HG02678 (cell line): ENCODE measurements at regions not wholly inside any gene's neighbourhood (a gene's known extent, or its start where the extent isn't known, plus 50 kb on each side); places are given as distances from the start of the nearest gene placed in this dataset.

Experiments used
- ATAC-seq: cut with Tn5 transposase; IDR thresholded peaks from one replicate; pipeline ENCODE4 v1.9.1; 2021; ENCODE audit warnings: mild to moderate bottlenecking, moderate library complexity; ENCODE audit not compliant: unreplicated experiment

DNA sequence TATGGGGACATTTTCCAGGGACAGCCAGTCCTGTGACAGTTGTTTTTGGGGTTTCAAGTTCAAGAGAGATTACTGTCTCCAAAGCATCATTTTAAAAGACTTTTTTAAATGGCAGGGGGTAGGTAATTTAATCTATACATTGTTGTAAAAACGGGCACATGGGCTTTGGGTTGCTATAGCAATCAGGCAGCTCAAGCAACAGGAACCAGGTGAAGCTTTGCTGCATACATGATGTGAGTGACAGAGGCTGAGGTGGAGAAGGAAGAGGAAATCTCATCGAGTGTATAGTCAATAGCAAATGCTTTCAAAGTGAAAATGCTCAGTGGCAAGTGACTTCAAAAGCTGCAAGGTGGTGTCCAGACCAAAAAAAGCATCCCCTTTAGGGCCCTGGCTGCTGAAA is 277.4 kb upstream of the JAG1 start:
- no peak for ATAC-seq

DNA sequence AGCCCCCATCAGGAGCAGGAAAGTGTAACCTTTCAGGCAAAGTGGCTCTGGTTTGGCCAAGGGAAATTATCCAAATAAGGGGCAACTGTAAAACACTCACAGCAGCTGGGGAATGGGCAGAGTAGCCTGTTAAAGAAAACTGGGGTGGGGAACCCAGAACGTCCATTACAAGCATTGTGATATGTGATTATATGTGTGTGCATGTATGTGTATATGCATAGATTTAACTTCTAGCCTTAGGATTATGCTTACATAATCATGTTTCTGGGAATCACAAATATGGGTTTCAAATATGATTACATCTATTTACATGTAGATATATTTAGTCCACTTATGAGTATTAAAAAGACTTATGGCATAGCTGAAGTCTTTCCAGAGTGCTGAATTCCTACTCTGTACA is 278.1 kb upstream of the JAG1 start:
- ATAC-seq: no peak

DNA sequence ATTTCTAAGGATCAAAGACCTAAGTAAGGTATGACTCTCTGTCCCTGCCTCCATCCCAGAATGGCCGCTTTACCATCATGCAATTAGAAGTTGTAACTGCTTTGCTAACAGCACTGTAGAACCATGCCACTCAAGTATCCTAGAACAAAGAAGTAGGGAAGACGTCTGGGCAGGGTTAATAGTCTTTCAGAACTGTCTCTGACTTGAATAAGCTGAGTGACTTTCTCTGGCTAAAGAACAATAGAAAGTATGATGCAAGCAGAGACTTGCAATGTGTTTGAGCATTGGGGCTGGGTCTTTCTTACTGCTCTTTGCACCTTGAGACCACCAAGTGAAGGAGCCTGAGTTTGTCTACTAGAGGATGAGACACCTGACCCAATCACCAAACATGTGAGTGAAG is 279.6 kb upstream of the JAG1 start:
- no peak for ATAC-seq

DNA sequence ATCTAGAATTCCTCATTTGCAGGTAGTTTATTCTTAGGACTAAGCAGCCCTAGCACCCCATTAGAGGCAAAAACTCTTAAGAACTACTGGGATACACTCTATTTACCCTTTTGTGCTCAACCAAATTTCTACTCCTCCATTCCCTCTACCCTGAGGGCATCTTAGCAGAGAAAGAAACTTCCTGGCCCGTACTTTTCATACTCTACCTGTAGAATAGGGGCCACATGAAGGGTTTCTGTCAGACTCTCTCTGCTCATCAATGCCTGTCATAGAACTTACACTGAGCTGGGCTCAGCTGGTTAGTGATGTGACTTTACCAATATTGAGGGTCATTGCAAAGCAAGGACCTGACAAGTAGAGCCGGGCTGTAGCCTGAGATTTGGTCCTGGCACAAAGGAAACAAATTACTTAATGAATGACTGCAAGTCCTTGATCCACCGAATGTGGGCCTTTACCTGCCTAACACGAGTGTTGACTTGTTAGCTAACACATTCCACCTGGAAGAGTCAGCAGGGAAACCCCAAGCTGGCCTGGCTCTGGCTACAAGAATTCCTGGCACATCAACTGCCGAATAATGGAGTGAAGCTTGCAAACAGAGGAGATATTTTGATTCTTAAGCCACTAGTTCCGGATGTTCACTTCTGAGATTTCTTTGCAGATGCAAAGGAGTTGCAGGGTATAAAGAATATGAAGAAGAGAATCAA is 280.5 kb upstream of the JAG1 start:
- no peak for ATAC-seq

GRCh38 chr20:10954908-10955580 is 281.2 kb upstream of the JAG1 start:
- ATAC-seq: no peak

DNA sequence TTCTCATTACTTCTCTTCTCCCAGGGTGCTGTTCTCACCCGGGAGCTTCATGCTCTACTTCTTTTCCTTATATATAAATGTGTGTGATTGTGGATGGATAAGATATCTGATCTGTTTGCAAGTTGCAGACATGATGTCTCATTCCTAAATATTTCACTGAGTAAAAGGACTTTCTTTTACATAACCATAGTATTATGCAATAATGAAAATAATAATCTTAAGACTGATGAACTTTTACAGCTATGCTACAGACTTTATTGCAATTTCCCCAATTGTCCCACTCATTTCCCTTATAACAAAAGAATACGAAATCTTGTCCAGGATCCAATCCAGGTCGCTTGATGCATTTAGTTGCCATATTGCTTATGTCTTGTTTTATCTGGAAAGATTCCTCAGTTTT is 284.5 kb upstream of the JAG1 start:
- no peak for ATAC-seq

GRCh38 chr20:10960416-10960815 is 286.6 kb upstream of the JAG1 start:
- no peak for ATAC-seq

DNA sequence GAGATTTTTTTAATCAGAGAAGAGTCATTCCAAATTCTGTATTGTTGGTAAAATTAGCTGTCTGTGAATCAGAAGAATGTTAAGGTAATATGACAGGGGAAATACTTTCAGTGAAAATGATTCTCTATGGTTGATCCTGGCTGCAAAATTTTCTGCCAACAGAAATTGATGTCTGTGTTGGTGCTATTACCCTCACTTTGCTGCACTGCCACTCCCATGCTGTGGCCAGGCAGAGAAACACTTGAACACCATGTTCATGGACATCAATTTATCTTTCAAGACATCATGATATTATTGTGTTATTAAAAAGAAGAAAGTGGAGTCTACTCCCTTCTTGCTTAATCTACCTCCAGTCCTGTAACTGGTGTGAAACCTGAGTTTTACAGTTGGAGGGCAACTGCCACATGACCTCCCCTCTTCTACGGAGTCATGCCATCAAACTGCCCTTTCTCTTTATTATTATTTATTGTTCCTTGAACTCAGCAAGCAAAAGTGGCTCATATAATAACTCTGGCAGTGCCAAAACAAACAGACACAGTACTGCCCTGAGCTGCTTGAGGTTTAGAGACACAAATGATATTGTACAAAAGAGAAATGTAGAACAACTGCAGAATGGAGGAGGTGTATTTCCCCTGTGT is 288.0 kb upstream of the JAG1 start:
- ATAC-seq: no peak

DNA sequence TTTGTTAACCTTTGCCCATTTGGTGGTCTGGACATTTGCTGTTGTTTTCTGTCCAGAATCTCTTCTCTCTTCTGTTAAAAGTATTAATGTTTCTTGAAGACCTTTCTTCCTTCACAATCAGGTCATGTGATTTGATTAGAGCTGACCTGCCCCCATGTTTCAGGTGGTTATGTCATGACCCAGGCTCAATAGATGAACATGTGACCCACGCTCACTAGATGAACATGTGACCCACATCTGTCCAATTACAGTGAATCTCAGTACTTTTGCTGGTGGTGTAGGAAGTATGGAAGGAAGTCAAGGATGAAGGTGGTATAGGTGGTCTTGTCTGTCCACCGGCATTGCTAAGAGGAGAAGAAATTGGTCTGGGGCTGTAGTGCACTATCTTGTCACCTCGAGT is 289.1 kb upstream of the JAG1 start:
- no peak for ATAC-seq

DNA sequence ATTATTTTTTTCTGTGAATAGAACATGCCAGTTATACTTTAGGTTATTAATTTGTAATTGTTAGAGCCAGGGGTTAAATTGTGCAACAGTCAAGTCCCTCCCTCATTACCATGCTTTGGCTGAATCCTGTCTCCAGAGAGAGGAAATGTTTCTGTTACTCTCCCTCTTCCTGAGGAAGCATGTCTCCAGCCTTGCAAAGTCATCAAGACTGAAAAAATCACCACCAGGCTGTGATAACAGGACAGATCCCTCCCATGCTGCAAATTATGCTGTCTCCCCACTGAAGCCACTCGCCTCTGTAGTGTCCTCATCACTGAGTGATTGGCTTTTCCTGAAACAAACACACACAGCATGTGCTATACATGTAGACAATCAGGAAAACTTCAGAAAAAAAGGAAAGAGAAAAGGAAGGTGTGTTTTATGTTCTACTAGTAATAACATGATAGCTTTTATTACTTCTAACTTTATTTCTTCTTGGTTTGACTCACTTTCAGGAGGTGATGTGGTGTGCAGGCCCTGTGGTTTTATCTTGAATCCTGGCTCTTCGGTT is 290.0 kb upstream of the JAG1 start:
- no peak for ATAC-seq

- ATAC-seq: no peak
Observed at GRCh38 chr20:10965936-10966470, 292.2 kb upstream of the JAG1 start.

GRCh38 chr20:10970109-10970508 is 296.3 kb upstream of the JAG1 start:
- no peak for ATAC-seq

DNA sequence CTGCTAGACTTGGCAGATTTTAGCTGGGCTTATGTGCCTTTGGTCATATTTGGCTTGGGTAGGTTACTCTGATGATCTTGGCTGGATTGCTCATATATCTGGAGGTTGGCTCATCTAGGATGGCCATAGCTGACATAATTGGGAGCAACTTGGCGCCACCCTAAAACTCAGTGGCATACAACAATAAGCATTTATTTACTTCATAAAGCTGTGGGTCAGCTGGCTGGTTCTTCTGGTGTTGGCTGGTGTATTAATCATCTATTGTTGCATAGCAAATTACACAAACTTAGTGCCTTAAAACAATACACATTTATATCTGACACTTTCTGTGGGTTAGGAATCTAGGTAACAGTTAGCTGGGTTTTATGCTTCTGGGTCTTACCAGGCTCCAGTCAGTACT is 297.3 kb upstream of the JAG1 start:
- ATAC-seq: no peak

DNA sequence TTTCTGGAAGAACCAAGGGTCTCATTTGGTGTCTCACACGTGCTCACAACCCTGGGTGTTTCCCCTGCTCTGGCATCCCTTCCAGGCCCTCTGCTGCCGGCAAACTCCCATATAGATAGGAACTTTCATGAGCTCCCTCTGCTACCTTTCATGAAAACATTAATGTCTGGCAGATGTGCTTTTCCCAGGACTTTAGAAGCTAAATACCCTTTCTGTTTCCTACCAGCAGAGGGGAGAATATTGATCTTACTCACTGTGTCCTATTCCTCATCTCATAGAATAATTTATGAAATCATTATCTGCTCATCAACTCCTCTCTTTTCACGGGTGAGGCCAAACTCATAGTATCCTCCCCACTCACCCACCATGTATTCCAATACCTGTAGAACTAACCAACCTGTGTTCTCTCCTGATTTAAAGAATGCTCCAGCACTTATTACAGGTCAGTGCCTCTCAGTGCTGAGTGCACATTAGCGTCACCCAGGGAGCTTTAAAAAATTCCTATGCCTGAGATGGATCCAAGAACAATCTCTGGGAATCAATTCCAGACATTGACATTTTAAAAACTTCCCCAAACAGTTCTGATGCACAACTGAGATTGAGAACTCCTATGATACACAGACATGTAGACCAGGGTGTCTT is 298.5 kb upstream of the JAG1 start:
- ATAC-seq: no peak

DNA sequence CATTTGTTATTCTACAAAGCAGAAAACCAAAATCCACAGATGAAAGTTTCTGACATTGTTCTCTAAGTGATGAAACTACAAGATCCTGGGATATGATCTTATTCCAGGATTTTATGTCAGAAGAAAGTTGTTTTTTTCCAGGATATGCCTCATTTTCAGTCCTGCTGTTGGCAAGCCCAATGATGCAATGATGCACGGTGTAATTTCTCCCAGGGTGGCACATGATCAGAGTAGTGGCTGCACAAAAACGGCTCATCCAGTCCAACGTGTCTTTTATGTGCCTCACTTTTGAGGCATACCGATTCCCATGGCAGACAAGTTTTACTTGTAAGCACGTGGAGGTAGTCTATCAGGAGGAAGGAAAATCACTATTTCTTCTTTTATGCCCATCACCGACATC is 302.3 kb upstream of the JAG1 start:
- ATAC-seq: no peak

- ATAC-seq: no peak
Observed at GRCh38 chr20:10978019-10978702, 304.4 kb upstream of the JAG1 start.

GRCh38 chr20:10978713-10979112 is 304.9 kb upstream of the JAG1 start:
- no peak for ATAC-seq

DNA sequence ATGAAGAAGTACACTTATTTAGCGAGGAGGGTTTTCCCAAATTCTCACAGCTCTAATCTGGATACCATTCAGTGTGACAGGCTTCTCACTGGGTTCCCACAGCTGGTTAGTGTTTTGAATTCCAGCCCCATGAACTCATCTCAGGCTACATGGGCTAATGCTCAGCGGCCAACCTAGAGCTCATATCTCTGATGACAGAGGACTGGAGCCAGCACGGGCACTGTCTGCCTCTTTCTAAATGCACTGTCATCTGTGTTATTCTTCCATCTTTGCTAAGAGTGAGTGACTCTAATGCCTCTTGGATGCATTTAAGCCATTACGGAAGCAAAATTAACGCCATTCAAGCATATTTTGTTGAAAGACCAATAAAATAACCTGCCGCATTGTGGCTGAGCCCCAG is 308.9 kb upstream of the JAG1 start:
- no peak for ATAC-seq

DNA sequence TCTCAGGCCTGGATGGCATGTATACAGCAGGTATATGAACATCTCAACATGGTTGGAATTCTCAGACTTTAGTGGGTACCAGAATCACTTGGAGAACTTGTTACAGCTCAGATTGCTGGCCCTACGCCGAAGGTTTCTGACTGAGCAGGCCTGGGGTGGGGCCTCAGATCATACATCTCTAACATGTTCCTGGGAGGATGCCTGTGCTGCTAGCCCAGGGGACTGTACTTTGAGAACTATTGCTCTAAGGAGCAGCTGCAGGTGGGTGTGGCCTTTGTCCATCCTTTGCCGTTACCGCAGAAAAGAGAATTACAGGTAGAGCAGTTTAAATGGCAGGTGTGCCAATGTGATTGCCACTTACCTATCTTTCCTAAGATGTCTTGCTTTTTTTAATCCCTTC is 310.5 kb upstream of the JAG1 start:
- no peak for ATAC-seq

DNA sequence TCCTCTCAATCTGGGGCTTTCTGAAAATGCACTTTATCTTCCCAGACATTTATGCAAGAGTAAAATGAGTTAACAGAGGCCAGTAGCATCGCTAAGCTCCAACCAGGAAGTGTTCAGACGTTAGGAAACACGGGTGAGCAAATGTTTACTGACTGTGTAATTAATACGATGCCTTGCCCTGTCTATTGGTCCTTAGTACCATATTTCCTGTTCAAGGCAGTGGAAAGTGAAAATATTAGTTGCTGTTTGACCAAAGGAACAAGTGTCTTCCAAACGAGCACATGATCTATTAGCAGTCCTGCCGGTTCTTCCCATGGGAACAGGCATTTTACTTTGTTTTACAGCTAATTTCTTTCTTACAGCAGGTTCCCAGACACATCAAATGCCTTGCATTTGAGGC is 311.1 kb upstream of the JAG1 start:
- no peak for ATAC-seq

GRCh38 chr20:10985536-10985935 is 311.7 kb upstream of the JAG1 start:
- ATAC-seq: no peak
